Skin of body (tissue), 1 donor: ENCODE measurements at regions not wholly inside any gene's neighbourhood (a gene's known extent, or its start where the extent isn't known, plus 50 kb on each side); places are given as distances from the start of the nearest gene placed in this dataset.
A peak's percentile ranks its signal among the peaks of the same experiment; 100 is the strongest.

Source experiments
- DNase-seq: peaks from one replicate; lab custom pipeline; 2025; lab: John Stamatoyannopoulos, UW

GRCh38 chr18:32544088-32544487, 73.4 kb upstream of the GAREM1 start:
- no peak for DNase-seq

- no peak for DNase-seq
These were observed 71.6 kb upstream of the GAREM1 start for GRCh38 chr18:32542221-32542798.

- peak; percentile 13 for DNase-seq
These were observed 60.4 kb upstream of the GAREM1 start for GRCh38 chr18:32530947-32531651.

GRCh38 chr18:32529722-32530420, 59.2 kb upstream of the GAREM1 start:
- DNase-seq: no peak

GRCh38 chr18:32520771-32521170, 50.1 kb upstream of the GAREM1 start:
- no peak for DNase-seq
